Type B pancreatic cell (in vitro differentiated cells): ENCODE measurements at regions not wholly inside any gene's neighbourhood (a gene's known extent, or its start where the extent isn't known, plus 50 kb on each side); places are given as distances from the start of the nearest gene placed in this dataset.
"Not testable (repeated sequence)": the region's sequence is repeated elsewhere in the genome, so short reads cannot be mapped to it uniquely, and the experiment has no call there.

ENCODE experiments used
- DNase-seq: peaks from one replicate; pipeline ENCODE4 v3.0.0; 2021; ENCODE audit warnings: mixed read lengths; ENCODE audit not compliant: unreplicated experiment; ENCODE audit errors: extremely low spot score
- H3K27ac Mint-ChIP-seq: 2 replicates; pipeline ENCODE4 v1.8.0; 2021; ENCODE audit warnings: mild to moderate bottlenecking, mixed read lengths
- H3K27me3 Mint-ChIP-seq: 2 replicates; pipeline ENCODE4 v1.8.0; 2021; ENCODE audit warnings: mixed read lengths
- H3K36me3 Mint-ChIP-seq: 2 replicates; pipeline ENCODE4 v1.8.0; 2021; ENCODE audit warnings: mixed read lengths
- H3K4me1 Mint-ChIP-seq: one replicate; pipeline ENCODE4 v1.8.0; 2021; ENCODE audit warnings: mixed read lengths; ENCODE audit not compliant: unreplicated experiment
- H3K4me3 Mint-ChIP-seq: 2 replicates; pipeline ENCODE4 v1.8.0; 2021; ENCODE audit warnings: mild to moderate bottlenecking, mixed read lengths
- H3K9me3 Mint-ChIP-seq: 2 replicates; pipeline ENCODE4 v1.8.0; 2021; ENCODE audit warnings: mixed read lengths
- CTCF ChIP-seq: fragments of 200-600 bp; sonication (generic); conservative IDR thresholded peaks from 2 replicates; pipeline ENCODE4 v1.5.0; 2021; ENCODE audit warnings: antibody characterized with exemption, mild to moderate bottlenecking

DNA sequence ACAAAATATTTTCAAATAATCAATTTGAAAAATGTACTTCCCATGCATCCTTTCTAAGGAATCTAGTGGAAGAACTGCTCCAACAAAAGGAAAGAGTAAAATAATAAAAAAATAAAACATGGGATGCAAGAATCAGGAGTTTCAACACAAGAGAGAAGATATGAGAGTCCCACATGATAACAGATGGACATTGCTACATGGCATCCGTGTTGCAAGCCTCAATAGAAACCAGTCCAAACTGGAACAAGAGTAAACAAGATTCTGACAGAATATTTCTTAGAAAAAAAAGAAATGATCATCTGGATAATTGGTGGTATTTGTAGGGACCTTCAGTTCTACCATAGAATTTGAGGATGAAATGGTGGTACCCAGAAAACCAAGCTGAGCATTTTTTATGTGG, 186.8 kb downstream of the FRK start:
- DNase-seq, result no peak
- no peaks in the 10 kb centered on the region for H3K36me3 Mint-ChIP-seq
- no peak for TF ChIP-seq CTCF
- H3K4me3 Mint-ChIP-seq, result no peak overlapping the region
- H3K27me3 Mint-ChIP-seq, result peaks cover 3% of the 10 kb centered on the region
- no peak overlapping the region for H3K27ac Mint-ChIP-seq
- H3K4me1 Mint-ChIP-seq, result no peaks in the 10 kb centered on the region
- H3K9me3 Mint-ChIP-seq, result no peaks in the 10 kb centered on the region

- no peaks in the 10 kb centered on the region for H3K9me3 Mint-ChIP-seq
- no peak overlapping the region for H3K27ac Mint-ChIP-seq
- no peaks in the 10 kb centered on the region for H3K4me1 Mint-ChIP-seq
- TF ChIP-seq CTCF, result no peak
- H3K27me3 Mint-ChIP-seq, result peaks cover 3% of the 10 kb centered on the region
- DNase-seq, result no peak
- H3K4me3 Mint-ChIP-seq, result no peak overlapping the region
- no peaks in the 10 kb centered on the region for H3K36me3 Mint-ChIP-seq
These were observed 190.2 kb downstream of the FRK start for GRCh38 chr6:115870464-115870863.

GRCh38 chr6:115865914-115866313, 194.8 kb downstream of the FRK start:
- H3K27ac Mint-ChIP-seq, result no peak overlapping the region
- no peaks in the 10 kb centered on the region for H3K9me3 Mint-ChIP-seq
- no peak overlapping the region for H3K4me3 Mint-ChIP-seq
- H3K36me3 Mint-ChIP-seq, result no peaks in the 10 kb centered on the region
- H3K4me1 Mint-ChIP-seq, result no peaks in the 10 kb centered on the region
- DNase-seq, result no peak
- no peak for TF ChIP-seq CTCF
- peaks cover 3% of the 10 kb centered on the region for H3K27me3 Mint-ChIP-seq

- H3K4me3 Mint-ChIP-seq, result no peak overlapping the region
- H3K27ac Mint-ChIP-seq, result no peak overlapping the region
- no peak for TF ChIP-seq CTCF
- no peaks in the 10 kb centered on the region for H3K36me3 Mint-ChIP-seq
- no peaks in the 10 kb centered on the region for H3K9me3 Mint-ChIP-seq
- DNase-seq, result no peak
- no peaks in the 10 kb centered on the region for H3K27me3 Mint-ChIP-seq
- H3K4me1 Mint-ChIP-seq, result no peaks in the 10 kb centered on the region
These were observed 197.5 kb downstream of the FRK start for GRCh38 chr6:115863211-115863610.

GRCh38 chr6:115861658-115862057, 199.0 kb downstream of the FRK start:
- not testable (repeated sequence) for H3K27ac Mint-ChIP-seq, H3K4me1 Mint-ChIP-seq, H3K9me3 Mint-ChIP-seq, H3K36me3 Mint-ChIP-seq, H3K4me3 Mint-ChIP-seq, DNase-seq, H3K27me3 Mint-ChIP-seq

DNA sequence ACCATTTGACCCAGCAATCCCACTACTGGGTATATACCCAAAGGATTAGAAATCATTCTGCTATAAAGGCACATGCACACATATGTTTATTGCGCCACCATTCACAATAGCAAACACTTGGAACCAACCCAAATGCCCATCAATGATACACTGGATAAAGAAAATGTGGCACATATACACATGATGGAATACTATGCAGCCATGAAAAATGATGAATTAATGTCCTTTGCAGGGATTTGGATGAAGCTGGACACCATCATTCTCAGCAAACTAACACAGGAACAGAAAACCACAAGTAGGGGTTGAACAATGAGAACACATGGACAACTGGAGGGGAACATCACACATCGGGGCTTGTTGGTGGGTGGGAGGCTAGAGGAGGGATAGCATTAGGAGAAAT, 201.1 kb downstream of the FRK start:
- H3K27me3 Mint-ChIP-seq, H3K27ac Mint-ChIP-seq, H3K9me3 Mint-ChIP-seq, H3K4me1 Mint-ChIP-seq, H3K4me3 Mint-ChIP-seq, H3K36me3 Mint-ChIP-seq, DNase-seq: not testable (repeated sequence)
